ENCODE measurements at regions not wholly inside any gene's neighbourhood (a gene's known extent, or its start where the extent isn't known, plus 50 kb on each side); places are given as distances from the start of the nearest gene placed in this dataset.

- Histone ChIP-seq H3K4me3 (replicated peaks in 1 of 3; ENCODE audit: insufficient read depth in 1 of 3, low read depth in 1 of 3, low read length in 3 of 3) (no peak overlapping the region), H2AFZ (ENCODE audit: low read depth, low read length) (no peak overlapping the region), H3K4me2 (ENCODE audit: insufficient read depth, low read length) (no peak overlapping the region), H3K27ac (ENCODE audit: insufficient read depth, low read depth, low read length) (no peak overlapping the region), H3K36me3 (ENCODE audit: control insufficient read depth in 2 of 2, extremely low read depth in 1 of 2, insufficient read depth in 2 of 2, low read length in 2 of 2) (no peaks in the 10 kb centered on the region), H3K79me2 (ENCODE audit: control insufficient read depth, insufficient read depth, low read length) (no peaks in the 10 kb centered on the region), H3K4me1 (ENCODE audit: control insufficient read depth, extremely low read depth, insufficient read depth, low read length) (no peaks in the 10 kb centered on the region), H3K9me3 (replicated peaks; ENCODE audit: control insufficient read depth, insufficient read depth, low read length) (peaks cover 4% of the 10 kb centered on the region), H3K9me1 (replicated peaks; ENCODE audit: control insufficient read depth, extremely low read depth, insufficient read depth, low read length) (no peaks in the 10 kb centered on the region), H4K20me1 (replicated peaks; ENCODE audit: control insufficient read depth, extremely low read depth, insufficient read depth, low read length) (no peaks in the 10 kb centered on the region), H3K9ac (replicated peaks; ENCODE audit: extremely low read depth, insufficient read depth, low read length) (no peak overlapping the region), H3K27me3 (ENCODE audit: control insufficient read depth in 2 of 2, insufficient read depth in 2 of 2, low read length in 2 of 2) (no peaks in the 10 kb centered on the region)
- FAIRE-seq (no peak), DNase-seq (ENCODE audit: low read depth, low spot score) (no peak)
- dilution Hi-C loops (cut with MboI; ENCODE audit: extremely low pct_ligation_motif_present, low sequenced_read_pairs) (no loop called here), intact Hi-C loops (cut with micrococcal nuclease) (no loop called here)
- ChIA-PET POLR2A (no interaction called here), CTCF (no interaction called here)
- BruUV-seq (replicated peaks), result no TSS peak
- TF ChIP-seq GATA2 (IDR thresholded peaks at IDR 0.05; ENCODE audit: insufficient read depth, insufficient read length, low read depth, low read length) (no peak), POLR2AphosphoS5 (IDR thresholded peaks at IDR 0.05; ENCODE audit: insufficient read depth, low read depth, low read length) (no peak), EZH2 (IDR thresholded peaks at IDR 0.05; ENCODE audit: borderline replicate concordance, low read depth, low read length, severe bottlenecking) (no peak), MAX (IDR thresholded peaks at IDR 0.05; ENCODE audit: insufficient read depth, insufficient read length) (no peak), JUN (IDR thresholded peaks at IDR 0.05; ENCODE audit: borderline replicate concordance, insufficient read depth, insufficient read length, low read depth) (no peak), POLR2A (IDR thresholded peaks at IDR 0.05; ENCODE audit: low read depth, low read length) (no peak), CTCF (IDR thresholded peaks at IDR 0.05; ENCODE audit: extremely low read depth in 1 of 2, insufficient read depth in 1 of 2, low read depth in 1 of 2, low read length in 2 of 2) (no peak), FOS (IDR thresholded peaks at IDR 0.05; ENCODE audit: borderline replicate concordance, insufficient read depth, low read length) (no peak), MYC (IDR thresholded peaks at IDR 0.05; ENCODE audit: low read depth, low read length) (no peak)
Observed at GRCh38 chr6:67883500-67884366, 751.3 kb upstream of the ADGRB3 start.

Measured in endothelial cell of umbilical vein (primary cell).